Smooth muscle cell (in vitro differentiated cells): ENCODE measurements at regions not wholly inside any gene's neighbourhood (a gene's known extent, or its start where the extent isn't known, plus 50 kb on each side); places are given as distances from the start of the nearest gene placed in this dataset.
A peak's percentile ranks its signal among the peaks of the same experiment; 100 is the strongest.
"Not testable (repeated sequence)": the region's sequence is repeated elsewhere in the genome, so short reads cannot be mapped to it uniquely, and the experiment has no call there.

Experiments used
- DNase-seq: peaks from one replicate; lab custom pipeline; 2025; ENCODE audit not compliant: unreplicated experiment; lab: John Stamatoyannopoulos, UW
- H2AFZ ChIP-seq: fragments of 200-600 bp; sonication (generic); 2 replicates; pipeline ENCODE4 v1.6.0; 2016; ENCODE audit warnings: antibody characterized with exemption, low read depth, mild to moderate bottlenecking
- H3F3A ChIP-seq: fragments of 200-600 bp; sonication (generic); 2 replicates; pipeline ENCODE4 v1.6.0; 2017; ENCODE audit warnings: antibody characterized with exemption, low read depth
- H3K27ac ChIP-seq: fragments of 200-600 bp; sonication (generic); 2 replicates; pipeline ENCODE4 v1.5.1; 2016; ENCODE audit warnings: low read depth, mild to moderate bottlenecking
- H3K27me3 ChIP-seq: fragments of 200-600 bp; sonication (generic); 2 replicates; pipeline ENCODE4 v1.6.1; 2016; ENCODE audit warnings: low read depth, mild to moderate bottlenecking
- H3K36me3 ChIP-seq: fragments of 200-600 bp; sonication (generic); 2 replicates; pipeline ENCODE4 v1.5.1; 2016; ENCODE audit warnings: low read depth
- H3K4me1 ChIP-seq: fragments of 200-600 bp; sonication (generic); 2 replicates; pipeline ENCODE4 v1.5.1; 2016; ENCODE audit warnings: low read depth
- H3K4me2 ChIP-seq: fragments of 200-600 bp; sonication (generic); 2 replicates; pipeline ENCODE4 v1.6.0; 2016; ENCODE audit warnings: mild to moderate bottlenecking
- H3K4me3 ChIP-seq: fragments of 200-600 bp; sonication (generic); 2 replicates; pipeline ENCODE4 v1.5.1; 2016; ENCODE audit warnings: mild to moderate bottlenecking
- H3K79me2 ChIP-seq: fragments of 200-600 bp; sonication (generic); 2 replicates; pipeline ENCODE4 v1.6.0; 2016; ENCODE audit warnings: low read depth, mild to moderate bottlenecking
- H3K9ac ChIP-seq: fragments of 200-600 bp; sonication (generic); 2 replicates; pipeline ENCODE4 v1.6.0; 2016; ENCODE audit warnings: low read depth
- H3K9me3 ChIP-seq: fragments of 200-600 bp; sonication (generic); replicated peaks from 2 replicates; pipeline ENCODE4 v1.5.1; 2016; ENCODE audit warnings: low read depth
- H4K20me1 ChIP-seq: fragments of 200-600 bp; sonication (generic); 2 replicates; pipeline ENCODE4 v1.6.0; 2016; ENCODE audit warnings: low read depth
- WGBS: methylation state at CpG from one replicate; pipeline ENCODE4 v1.1.7; 2016; ENCODE audit warnings: low lambda C conversion rate; 5-methylcytosine and 5-hydroxymethylcytosine counted together
- TF ChIP-seq, protein P1 (sequence below): fragments of 200-600 bp; sonication (generic); IDR thresholded peaks from 2 replicates; pipeline ENCODE4 v1.5.1; 2017; ENCODE audit warnings: borderline replicate concordance, mild to moderate bottlenecking, antibody characterized with exemption; ENCODE audit not compliant: insufficient read depth, poor library complexity, severe bottlenecking

DNA sequence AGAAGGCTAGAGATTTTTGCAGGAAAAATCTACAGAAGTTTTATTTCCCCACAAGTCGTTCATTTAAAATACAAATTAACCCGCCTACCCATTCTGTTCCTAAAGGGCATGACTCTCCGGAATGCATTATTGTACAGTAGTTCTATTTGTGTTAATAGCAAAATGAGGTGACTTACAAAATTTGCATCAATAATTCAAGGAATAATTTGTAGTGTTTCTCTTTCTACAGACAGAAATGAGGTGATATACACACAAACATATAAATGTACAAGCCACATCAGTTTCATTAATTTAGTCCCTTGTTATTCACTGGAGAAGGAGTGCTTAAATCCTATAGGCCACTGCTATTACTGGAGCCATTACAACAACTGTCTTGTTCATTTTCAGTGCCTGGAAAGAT lies 501.3 kb upstream of the DIAPH2 start:
- Histone ChIP-seq H2AFZ (no peak overlapping the region), H3K9me3 (no peaks in the 10 kb centered on the region), H3K4me2 (no peak overlapping the region), H3K79me2 (no peaks in the 10 kb centered on the region), H3K36me3 (no peaks in the 10 kb centered on the region), H3K4me1 (peaks cover 9% of the 10 kb centered on the region), H3K27me3 (no peaks in the 10 kb centered on the region), H3K9ac (no peak overlapping the region), H3F3A (no peaks in the 10 kb centered on the region), H4K20me1 (no peaks in the 10 kb centered on the region), H3K4me3 (no peak overlapping the region), H3K27ac (no peak overlapping the region)
- WGBS = 93% methylated on average over 3 of the region's 3 CpGs
- no peak for DNase-seq
- TF ChIP-seq, protein P1, sequence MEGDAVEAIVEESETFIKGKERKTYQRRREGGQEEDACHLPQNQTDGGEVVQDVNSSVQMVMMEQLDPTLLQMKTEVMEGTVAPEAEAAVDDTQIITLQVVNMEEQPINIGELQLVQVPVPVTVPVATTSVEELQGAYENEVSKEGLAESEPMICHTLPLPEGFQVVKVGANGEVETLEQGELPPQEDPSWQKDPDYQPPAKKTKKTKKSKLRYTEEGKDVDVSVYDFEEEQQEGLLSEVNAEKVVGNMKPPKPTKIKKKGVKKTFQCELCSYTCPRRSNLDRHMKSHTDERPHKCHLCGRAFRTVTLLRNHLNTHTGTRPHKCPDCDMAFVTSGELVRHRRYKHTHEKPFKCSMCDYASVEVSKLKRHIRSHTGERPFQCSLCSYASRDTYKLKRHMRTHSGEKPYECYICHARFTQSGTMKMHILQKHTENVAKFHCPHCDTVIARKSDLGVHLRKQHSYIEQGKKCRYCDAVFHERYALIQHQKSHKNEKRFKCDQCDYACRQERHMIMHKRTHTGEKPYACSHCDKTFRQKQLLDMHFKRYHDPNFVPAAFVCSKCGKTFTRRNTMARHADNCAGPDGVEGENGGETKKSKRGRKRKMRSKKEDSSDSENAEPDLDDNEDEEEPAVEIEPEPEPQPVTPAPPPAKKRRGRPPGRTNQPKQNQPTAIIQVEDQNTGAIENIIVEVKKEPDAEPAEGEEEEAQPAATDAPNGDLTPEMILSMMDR = no peak

DNA sequence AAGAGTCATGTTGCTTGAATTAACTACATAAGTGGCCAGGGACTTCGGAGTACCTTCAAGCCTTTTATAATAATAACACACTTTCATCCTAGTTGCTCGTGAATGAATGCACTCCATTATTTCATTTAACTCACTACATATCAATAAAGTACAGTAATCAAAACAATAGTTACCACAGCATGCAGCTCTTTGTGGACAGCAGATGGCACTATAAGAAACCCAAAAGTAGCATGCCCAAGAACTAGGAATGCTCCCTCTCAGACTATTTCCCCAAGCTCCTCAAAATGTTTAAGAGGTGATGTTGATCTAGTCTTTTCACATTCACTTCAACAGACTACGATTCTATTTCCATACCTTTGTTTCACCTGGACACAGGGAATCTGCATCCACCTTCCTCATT lies 500.8 kb upstream of the DIAPH2 start:
- Histone ChIP-seq H3K36me3 (no peaks in the 10 kb centered on the region), H3K27me3 (no peaks in the 10 kb centered on the region), H3K4me3 (no peak overlapping the region), H2AFZ (no peak overlapping the region), H3K4me2 (no peak overlapping the region), H3K4me1 (peaks cover 9% of the 10 kb centered on the region), H4K20me1 (no peaks in the 10 kb centered on the region), H3K9ac (no peak overlapping the region), H3K79me2 (no peaks in the 10 kb centered on the region), H3K27ac (no peak overlapping the region), H3K9me3 (no peaks in the 10 kb centered on the region), H3F3A (no peaks in the 10 kb centered on the region)
- DNase-seq = no peak
- WGBS = 49% methylated on average over 3 of the region's 3 CpGs
- TF ChIP-seq, protein P1 = peak; percentile 43

DNA sequence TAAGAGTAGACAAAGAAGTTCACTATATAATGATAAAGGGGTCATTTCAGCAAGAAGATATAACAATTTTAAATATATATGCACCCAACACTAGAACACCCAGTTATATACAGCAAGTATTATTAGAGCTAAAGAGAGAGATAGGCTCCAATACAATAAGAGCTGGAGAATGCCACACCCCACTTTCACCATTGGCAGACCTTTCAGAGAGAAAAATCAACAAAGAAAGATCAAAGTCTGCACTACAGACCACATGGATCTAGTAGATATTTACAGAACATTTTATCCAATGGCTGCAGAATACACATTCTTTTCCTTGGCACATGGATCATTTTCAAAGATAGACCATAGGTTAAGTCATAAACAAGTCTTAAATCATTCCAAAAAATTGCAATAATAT lies 479.7 kb upstream of the DIAPH2 start:
- DNase-seq = no peak
- TF ChIP-seq, protein P1 = no peak
- Histone ChIP-seq H3K79me2 (no peaks in the 10 kb centered on the region), H3K4me1 (no peaks in the 10 kb centered on the region), H2AFZ (no peak overlapping the region), H3K4me3 (no peak overlapping the region), H3K27ac (no peak overlapping the region), H3K4me2 (no peak overlapping the region), H3F3A (no peaks in the 10 kb centered on the region), H3K36me3 (no peaks in the 10 kb centered on the region), H3K9me3 (no peaks in the 10 kb centered on the region), H4K20me1 (no peaks in the 10 kb centered on the region), H3K27me3 (no peaks in the 10 kb centered on the region), H3K9ac (no peak overlapping the region)

DNA sequence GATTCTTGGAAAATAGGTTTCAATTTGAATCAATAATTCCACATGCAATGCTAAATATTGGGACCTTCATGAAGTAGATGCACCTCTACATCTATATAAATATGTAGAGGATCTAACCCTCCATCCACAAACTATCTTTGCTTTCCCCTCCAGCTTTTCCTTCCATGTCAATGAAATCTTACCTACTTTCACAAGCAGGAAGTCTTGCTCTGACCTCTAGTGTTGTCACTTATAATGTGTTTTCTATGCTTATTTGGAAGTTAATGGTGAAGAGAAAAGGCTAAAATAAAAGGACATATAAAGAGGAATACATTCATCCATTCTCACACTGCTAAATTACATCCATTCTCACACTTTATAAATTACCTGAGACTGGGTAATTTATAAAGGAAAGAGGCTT lies 472.7 kb upstream of the DIAPH2 start:
- Histone ChIP-seq H3K4me3 (no peak overlapping the region), H3K79me2 (no peaks in the 10 kb centered on the region), H3K27me3 (no peaks in the 10 kb centered on the region), H3K4me2 (no peak overlapping the region), H4K20me1 (no peaks in the 10 kb centered on the region), H3K9me3 (no peaks in the 10 kb centered on the region), H2AFZ (no peak overlapping the region), H3K27ac (no peak overlapping the region), H3K4me1 (no peaks in the 10 kb centered on the region), H3K9ac (no peak overlapping the region), H3F3A (no peaks in the 10 kb centered on the region), H3K36me3 (no peaks in the 10 kb centered on the region)
- no peak for DNase-seq
- TF ChIP-seq, protein P1 = no peak

DNA sequence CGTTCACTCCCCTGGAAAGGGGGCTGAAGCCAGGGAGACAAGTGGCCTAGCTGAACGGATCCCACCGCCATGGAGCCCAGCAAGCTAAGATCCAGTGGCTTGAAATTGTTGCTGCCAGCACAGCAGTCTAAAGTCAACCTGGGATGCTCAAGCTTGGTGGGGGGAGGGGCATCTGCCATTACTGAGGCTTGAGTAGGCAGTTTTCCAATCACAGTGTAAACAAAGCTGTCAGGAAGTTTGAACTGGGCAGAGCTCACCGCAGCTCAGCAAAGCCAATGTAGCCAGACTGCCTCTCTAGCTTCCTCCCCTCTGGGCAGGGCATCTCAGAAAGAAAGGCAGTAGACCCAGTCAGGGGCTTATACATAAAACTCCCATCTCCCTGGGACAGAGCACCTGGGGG lies 470.0 kb upstream of the DIAPH2 start:
- H3F3A ChIP-seq, H2AFZ ChIP-seq, H3K4me1 ChIP-seq, H3K27ac ChIP-seq, H3K9ac ChIP-seq, H3K36me3 ChIP-seq, H3K4me2 ChIP-seq, H3K4me3 ChIP-seq, DNase-seq, H4K20me1 ChIP-seq, H3K79me2 ChIP-seq, H3K27me3 ChIP-seq, H3K9me3 ChIP-seq: not testable (repeated sequence)
- WGBS = 83% methylated on average over 4 of the region's 4 CpGs
